GM19324 (cell line): ENCODE measurements at regions not wholly inside any gene's neighbourhood (a gene's known extent, or its start where the extent isn't known, plus 50 kb on each side); places are given as distances from the start of the nearest gene placed in this dataset.

Source experiments
- ATAC-seq: cut with Tn5 transposase; IDR thresholded peaks from one replicate; pipeline ENCODE4 v1.9.1; 2021; ENCODE audit warnings: mild to moderate bottlenecking, moderate library complexity; ENCODE audit not compliant: unreplicated experiment, low FRiP score

- no peak for ATAC-seq
Measured at GRCh38 chr10:44765299-44765698, 145.8 kb upstream of the TMEM72 start.

DNA sequence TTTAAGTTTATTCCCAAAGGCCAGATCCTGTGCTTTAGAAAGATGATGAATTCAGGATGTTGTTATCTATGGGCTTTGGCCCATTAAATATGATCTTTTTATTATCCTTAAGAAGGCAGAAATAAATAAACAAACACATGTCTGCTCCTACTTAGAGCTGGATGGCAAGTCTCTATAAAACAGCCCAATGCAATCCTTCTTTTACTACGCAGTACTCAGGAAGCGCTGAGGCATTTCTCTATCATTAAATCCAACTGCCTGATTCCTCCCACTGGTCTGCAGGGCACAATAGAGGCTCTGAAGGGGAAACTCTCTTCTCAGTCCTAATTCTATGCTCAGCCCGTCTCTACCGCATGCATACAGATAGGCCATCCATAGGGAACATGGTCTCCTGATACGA is 144.5 kb upstream of the TMEM72 start:
- no peak for ATAC-seq

DNA sequence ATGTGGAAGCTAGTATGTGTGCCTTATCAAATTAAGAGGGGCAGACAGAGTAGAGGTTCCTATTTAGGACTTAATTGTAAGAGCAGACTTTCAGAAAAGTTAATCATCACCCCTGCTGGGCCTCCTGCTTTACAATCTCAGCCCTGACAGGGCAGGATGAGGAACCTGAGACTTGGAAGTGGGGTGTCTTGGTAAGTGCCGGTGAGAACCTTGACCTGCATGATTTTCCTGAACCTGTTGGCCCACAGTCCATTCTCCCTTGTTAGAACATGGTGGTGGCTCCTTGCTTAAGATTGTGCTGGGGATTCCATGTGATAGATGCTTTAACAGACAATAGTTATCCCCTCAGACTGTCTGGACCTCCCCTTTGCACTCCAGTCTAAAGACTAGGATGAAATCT is 141.7 kb upstream of the TMEM72 start:
- no peak for ATAC-seq

DNA sequence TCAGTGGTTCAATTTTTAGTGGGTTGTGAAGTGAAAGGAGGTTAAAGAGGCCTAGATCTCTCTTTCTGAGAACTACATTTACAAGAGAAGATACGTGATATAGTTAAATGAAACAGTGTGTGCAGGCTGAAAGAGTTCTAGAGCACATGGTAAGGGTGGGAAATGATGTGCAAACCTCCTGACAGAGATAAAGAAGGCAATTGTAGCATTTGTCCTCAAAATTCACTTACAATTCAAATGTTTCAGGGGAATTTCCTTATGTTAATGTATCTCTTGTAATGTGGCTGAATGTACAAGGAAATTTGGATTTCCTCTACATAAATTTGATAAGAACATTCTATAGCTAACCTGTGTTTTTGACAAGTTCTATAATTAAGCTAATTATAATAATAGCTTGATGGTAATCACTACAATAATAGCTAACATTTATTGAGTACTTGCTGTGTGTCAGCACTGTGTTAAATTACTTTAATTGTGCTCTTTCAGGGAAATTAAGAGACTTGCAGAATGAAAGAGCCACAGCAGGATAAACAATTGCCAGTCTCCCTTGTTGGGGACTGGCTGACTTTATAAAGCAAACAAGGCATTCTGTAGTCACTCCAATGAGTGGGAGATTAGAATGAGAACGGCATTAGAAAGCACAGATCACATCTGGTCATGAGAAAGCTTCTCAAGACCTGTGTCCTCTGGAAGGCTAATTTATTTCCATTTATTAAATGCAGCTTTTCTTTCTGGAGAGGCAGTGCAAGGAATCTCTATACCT is 139.7 kb upstream of the TMEM72 start:
- ATAC-seq = no peak

DNA sequence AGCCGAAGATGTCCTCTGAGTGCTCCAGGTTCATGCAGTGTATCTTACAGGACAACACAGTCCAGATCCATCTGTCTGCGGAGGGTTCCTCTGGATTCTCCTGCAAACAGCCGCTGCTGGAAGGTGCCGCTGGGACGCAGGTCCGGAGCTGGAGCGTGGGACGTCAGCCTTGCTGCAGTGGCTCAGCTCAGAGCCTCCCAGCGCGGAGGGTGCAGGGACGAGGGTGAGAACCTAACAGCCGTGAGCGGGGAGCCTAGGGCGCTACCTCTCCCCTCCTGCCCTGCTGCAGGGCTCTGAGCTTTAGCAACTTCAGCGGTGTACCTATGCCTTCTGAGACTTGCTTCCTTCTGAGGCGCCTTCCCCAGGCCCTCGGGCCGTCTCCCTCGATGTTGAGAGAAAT is 137.6 kb upstream of the TMEM72 start:
- ATAC-seq = no peak

DNA sequence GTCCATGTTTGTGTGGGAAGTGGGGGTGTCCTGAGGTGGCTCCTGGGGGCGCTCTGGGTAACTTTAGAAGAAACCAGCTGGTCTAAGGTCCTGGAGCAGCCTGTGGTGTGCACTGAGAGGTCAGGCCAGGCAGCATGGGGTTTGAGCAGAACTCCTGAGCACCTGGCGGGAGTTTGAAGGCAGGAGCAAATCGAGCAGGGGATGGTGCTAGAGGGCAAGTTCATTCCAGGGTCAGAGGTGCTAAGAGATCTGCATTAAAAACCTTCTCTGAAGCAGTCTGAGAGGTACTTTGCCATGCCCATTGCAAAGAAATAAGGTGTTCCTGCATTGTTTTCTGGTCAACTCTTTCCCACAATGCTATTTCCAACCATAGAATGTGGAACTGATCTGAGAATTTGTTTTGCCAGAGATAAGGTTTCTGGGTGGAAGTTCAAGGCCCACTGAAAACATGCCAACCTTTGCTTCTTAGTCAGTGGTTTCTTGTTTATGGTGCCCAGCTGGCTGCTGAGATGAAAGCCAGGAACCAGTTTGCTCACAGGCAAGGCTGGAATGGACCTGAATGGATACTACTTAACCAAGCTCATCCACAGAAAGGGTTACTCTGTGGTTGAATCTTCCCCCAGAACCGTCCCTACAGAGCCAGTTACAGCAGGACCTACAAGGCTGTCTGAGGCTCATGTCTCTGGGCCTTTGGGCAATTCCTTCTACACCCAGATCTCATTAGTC is 136.3 kb upstream of the TMEM72 start:
- no peak for ATAC-seq

- ATAC-seq = no peak
Measured at GRCh38 chr10:44775402-44775741, 135.8 kb upstream of the TMEM72 start.

DNA sequence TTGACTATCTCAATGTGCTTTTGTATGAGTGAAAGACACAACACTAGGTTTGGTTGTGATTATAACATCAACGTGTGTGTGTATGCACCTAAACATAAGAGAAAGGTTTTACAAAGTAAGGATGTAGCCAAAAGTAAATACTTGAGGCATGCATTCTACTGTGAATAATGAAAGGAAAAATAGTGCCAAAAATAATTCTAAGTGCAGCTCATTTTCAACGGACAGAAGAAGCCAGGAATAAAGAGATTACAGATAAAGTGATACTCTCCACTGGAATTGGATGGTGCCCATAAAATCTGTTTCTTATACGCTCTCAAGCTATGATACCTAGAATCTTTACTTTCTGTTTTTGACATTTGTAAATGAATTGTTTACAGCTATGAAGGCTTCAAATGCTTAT is 135.0 kb upstream of the TMEM72 start:
- ATAC-seq = no peak

DNA sequence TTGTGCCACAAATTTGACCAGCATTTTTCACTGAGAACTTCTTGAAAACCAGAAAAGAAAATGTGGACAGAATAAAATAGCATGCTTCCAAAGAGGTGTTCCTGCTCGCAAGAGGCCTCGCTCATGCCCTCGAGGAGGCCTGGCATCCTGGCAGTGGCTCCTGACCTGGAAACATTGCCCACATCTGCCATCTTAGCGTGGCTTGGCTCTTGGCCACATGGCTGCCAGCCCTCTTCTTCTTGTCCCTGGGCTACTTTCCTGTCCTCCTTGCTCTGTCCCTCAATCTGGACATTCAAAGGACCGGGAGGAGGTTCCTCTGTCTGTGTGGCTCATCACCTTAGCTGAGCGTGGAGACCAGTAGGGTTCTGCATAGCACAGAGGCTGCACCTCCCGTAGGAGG is 131.6 kb upstream of the TMEM72 start:
- no peak for ATAC-seq

DNA sequence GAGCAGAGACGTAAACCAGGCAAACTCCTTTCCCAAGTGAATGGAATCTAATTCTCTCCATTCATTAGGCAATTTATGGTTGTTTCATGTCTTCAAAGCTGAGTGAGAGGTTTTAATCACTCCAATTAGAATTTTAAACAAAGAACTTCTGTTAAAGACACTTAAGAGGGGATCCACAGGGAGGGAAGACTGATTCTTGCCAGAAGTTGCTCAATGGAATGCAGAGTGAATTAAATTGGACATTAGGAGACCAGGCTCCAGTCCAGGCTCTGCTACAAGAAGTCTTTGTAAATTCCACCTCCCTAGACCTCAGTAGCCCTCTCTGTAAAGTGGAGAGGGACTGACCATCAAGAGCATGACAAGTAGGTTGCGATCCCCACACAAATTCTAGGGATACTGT is 130.7 kb upstream of the TMEM72 start:
- ATAC-seq = no peak

DNA sequence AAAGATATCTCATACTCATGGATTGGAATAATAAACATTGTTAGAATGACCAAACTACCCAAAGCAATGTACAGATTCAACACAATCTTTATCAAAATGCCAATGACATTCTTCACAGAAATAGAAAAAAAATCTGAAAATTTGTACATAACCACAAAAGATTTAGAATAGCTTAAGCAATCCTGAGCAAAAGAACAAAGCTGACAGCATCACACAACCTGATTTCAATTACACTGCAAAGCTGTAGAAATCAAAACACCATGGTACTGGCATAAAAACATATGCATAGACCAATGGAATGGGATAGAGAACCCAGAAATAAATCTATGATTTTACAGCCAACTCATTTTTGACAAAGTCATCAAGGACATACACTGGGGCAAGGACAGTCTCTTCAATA is 130.0 kb upstream of the TMEM72 start:
- ATAC-seq = no peak

DNA sequence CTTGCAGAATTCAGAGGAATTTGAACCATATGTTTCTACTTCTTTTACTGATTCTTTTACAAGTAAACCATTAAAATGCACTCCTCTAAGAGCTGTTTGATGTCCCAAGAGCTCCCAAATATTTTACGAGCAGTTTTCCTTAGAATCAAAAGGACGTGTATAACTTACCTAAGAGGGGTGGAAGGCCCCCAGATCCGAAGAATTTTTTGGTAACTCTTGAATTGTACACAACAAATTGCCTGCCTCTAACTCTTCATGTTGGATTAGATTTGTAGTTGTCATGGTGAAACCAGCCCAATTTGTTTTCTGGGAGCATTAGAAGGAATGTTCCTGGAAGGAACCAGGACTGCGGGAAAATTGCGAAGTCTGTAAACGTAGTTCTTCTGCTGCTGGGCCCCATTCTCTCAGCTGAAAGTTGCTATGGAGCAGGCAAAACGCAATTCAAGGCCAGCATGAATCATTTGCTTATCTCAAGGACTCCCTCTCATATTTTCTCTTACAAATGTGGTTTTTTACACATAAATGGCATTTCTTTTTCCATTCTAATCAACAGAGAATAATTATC is 124.8 kb upstream of the TMEM72 start:
- ATAC-seq = no peak

DNA sequence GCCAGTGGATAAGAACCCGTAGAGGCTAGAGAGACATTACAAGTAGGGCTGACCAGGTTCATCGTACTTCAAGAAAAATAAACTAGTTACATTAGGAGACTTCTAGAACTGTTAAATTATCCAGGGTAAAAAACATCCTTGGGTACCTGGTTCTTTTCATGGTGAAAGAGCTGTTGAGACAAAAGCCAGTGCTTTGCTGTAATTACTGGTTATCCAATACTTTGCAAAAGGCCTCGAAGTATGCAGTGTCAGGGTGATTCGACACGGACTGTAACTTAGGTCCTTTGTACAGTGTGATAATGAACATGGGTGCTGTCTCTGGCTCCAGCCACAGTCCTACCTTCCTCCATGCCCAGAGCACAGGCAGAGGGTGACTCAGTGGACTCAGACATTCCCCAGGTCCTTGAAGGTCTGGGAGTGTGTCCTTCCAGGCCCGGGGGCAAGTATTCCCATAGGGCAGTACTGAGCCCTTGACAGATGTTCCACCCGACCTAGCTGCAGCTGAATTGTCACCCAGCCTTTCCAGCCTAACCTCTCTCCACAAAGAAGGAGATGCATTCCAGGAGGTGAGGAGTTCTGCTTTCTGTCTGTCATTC is 123.6 kb upstream of the TMEM72 start:
- no peak for ATAC-seq

- ATAC-seq = no peak
Measured at GRCh38 chr10:44788147-44789129, 122.7 kb upstream of the TMEM72 start.

DNA sequence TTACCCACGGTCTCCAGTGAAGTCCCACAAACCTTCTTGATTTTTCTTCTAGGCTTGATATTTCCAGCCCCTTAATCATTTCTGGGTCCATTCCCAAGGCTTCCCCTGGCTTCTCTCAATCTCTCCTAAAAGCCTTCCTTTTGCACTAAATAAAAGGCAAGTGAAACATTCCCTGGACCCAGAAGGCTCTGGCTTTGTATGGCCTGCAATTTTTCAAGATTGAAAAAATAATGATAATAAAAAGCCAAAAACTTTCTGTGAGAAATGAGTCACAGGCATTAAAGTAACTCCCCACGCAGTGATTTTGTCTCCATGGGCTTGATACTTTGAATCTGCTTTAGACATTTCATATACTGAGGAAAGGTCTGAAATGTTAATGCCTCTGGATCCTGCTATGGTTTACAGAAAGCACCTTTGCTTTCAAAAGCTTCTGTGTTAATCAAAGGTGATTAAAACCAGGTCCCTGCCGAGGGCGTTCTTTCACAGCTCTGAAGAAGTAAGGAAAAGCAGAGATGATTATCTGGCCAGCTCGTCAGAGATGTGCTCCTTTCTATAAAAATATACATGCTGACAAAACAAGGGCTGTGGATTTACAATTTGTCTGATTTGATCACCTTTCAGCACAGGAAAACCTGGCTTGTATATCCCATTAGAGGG is 118.9 kb upstream of the TMEM72 start:
- ATAC-seq = no peak

- ATAC-seq = no peak
Measured at GRCh38 chr10:44799966-44800365, 111.2 kb upstream of the TMEM72 start.

GRCh38 chr10:44801383-44802327 is 109.5 kb upstream of the TMEM72 start:
- no peak for ATAC-seq

- ATAC-seq = no peak
Measured at GRCh38 chr10:44803862-44804261, 107.3 kb upstream of the TMEM72 start.

- ATAC-seq = no peak
Measured at GRCh38 chr10:44804661-44805060, 106.5 kb upstream of the TMEM72 start.
